Body of pancreas (tissue), 4 donors: ENCODE measurements at regions not wholly inside any gene's neighbourhood (a gene's known extent, or its start where the extent isn't known, plus 50 kb on each side); places are given as distances from the start of the nearest gene placed in this dataset.

Experiments
- ATAC-seq: fragments of 150-250 bp; one replicate; pipeline ENCODE4 v1.9.1; 2016
- DNase-seq, 4 donors: peaks; one replicate each; pipeline ENCODE4 v3.0.0-alpha.2; 2019
- H3K27ac ChIP-seq, 4 donors: fragments of 200-600 bp; sonication (generic); 1 replicate in 3 of 4; 2 replicates in 1 of 4; pipeline versions ENCODE4 v1.5.1 to v1.6.1; 2016 to 2019; ENCODE audit warnings: mild to moderate bottlenecking in 1 of 4, mixed read lengths in 1 of 4, moderate library complexity in 1 of 4
- H3K27me3 ChIP-seq, 2 donors: fragments of 200-600 bp; sonication (generic); one replicate each; pipeline ENCODE4 v1.6.0; 2016; ENCODE audit warnings: mild to moderate bottlenecking in 1 of 2
- H3K36me3 ChIP-seq, 2 donors: fragments of 200-600 bp; sonication (generic); replicated peaks in 1 of 2; 2 replicates each; pipeline ENCODE4 v1.5.1; 2016; ENCODE audit warnings: low read depth in 2 of 2; ENCODE audit not compliant: insufficient read depth in 1 of 2
- H3K4me1 ChIP-seq: fragments of 200-600 bp; sonication (generic); one replicate; pipeline ENCODE4 v1.6.0; 2016
- H3K4me3 ChIP-seq, 2 donors: fragments of 200-600 bp; sonication (generic); 1 replicate in 1 of 2; 2 replicates in 1 of 2; pipeline ENCODE4 v1.5.1; 2016 to 2019
- H3K9me3 ChIP-seq, 3 donors: fragments of 200-600 bp; sonication (generic); 1 replicate in 2 of 3; 2 replicates in 1 of 3; pipeline ENCODE4 v1.5.1; 2016
- CTCF ChIP-seq, 7 experiments: fragments of 450-650 bp in 4 of 7; fragments of 200-600 bp in 3 of 7; sonication (generic) in 3 of 7; IDR thresholded peaks; one replicate each; pipeline ENCODE4 v1.5.1; 2016 to 2019; ENCODE audit warnings: antibody characterized with exemption in 7 of 7
- POLR2A ChIP-seq, 3 donors: fragments of 450-650 bp; IDR thresholded peaks; one replicate each; pipeline ENCODE4 v1.6.1; 2016; ENCODE audit warnings: antibody characterized with exemption in 3 of 3, mild to moderate bottlenecking in 2 of 3
- WGBS, 2 donors: methylation state at CpG; one replicate each; pipeline ENCODE4 v1.1.5; 2017; 5-methylcytosine and 5-hydroxymethylcytosine counted together
- intact Hi-C: fragments of 100-400 bp; cut with DNase I; formaldehyde crosslinking; loops from one replicate; pipeline ENCODE4 v1.15.1; 2023

GRCh38 chr11:103800406-103801114 lies 235.9 kb upstream of the DDI1 start:
- intact Hi-C loops = no loop called here
- 58 to 67% methylated on average over 9 of the region's 9 CpGs for WGBS, 2 donors
- TF ChIP-seq CTCF (IDR thresholded peaks at IDR 0.05) (no peak), POLR2A (IDR thresholded peaks at IDR 0.05) (no peak)
- ATAC-seq = no peak
- Histone ChIP-seq H3K4me1 (peaks cover 9% of the 10 kb centered on the region), H3K4me3 (no peak overlapping the region), H3K36me3 (no peaks in the 10 kb centered on the region), H3K9me3 (no peaks in the 10 kb centered on the region), H3K27me3 (no peaks in the 10 kb centered on the region), H3K27ac (peak overlapping the region in 2 of 4 donors; percentile 24 to 33)
- DNase-seq = peak in 1 of 4 donors; percentile 25

GRCh38 chr11:103803062-103803461 lies 233.4 kb upstream of the DDI1 start:
- Histone ChIP-seq H3K36me3 (no peaks in the 10 kb centered on the region), H3K27ac (peak overlapping the region in 1 of 4 donors; percentile 70), H3K4me1 (peaks cover 21% of the 10 kb centered on the region), H3K27me3 (no peaks in the 10 kb centered on the region), H3K9me3 (no peaks in the 10 kb centered on the region), H3K4me3 (no peak overlapping the region)
- DNase-seq = no peak
- no peak for ATAC-seq
- WGBS, 2 donors = 77 to 79% methylated on average over 3 of the region's 3 CpGs
- TF ChIP-seq CTCF (IDR thresholded peaks at IDR 0.05) (no peak), POLR2A (IDR thresholded peaks at IDR 0.05) (no peak)
- intact Hi-C loops = no loop called here

- no peaks in the 10 kb centered on the region for H3K27me3 ChIP-seq
- no peak overlapping the region for H3K4me3 ChIP-seq
- peak overlapping the region; percentile 1 to 70 (median 60) for H3K27ac ChIP-seq
- H3K4me1 ChIP-seq = peaks cover 21% of the 10 kb centered on the region
- TF ChIP-seq POLR2A (IDR thresholded peaks at IDR 0.05) (no peak), CTCF (IDR thresholded peaks at IDR 0.05) (no peak)
- ATAC-seq (peak; percentile 19), DNase-seq (no peak)
- intact Hi-C loops = no loop called here
- H3K9me3 ChIP-seq = no peaks in the 10 kb centered on the region
- H3K36me3 ChIP-seq = no peaks in the 10 kb centered on the region
Measured at GRCh38 chr11:103805688-103806009, 230.8 kb upstream of the DDI1 start.

- DNase-seq (peak in 3 of 4 donors; percentile 24 to 46 (median 38)), ATAC-seq (peak; percentile 85)
- Histone ChIP-seq H3K27me3 (no peaks in the 10 kb centered on the region), H3K4me1 (peaks cover 21% of the 10 kb centered on the region), H3K4me3 (no peak overlapping the region), H3K27ac (peak overlapping the region in 3 of 4 donors; percentile 50 to 70 (median 70)), H3K36me3 (no peaks in the 10 kb centered on the region), H3K9me3 (no peaks in the 10 kb centered on the region)
- intact Hi-C loops = no loop called here
- 19 to 24% methylated on average over 5 of the region's 5 CpGs for WGBS, 2 donors
- TF ChIP-seq CTCF (IDR thresholded peaks at IDR 0.05) = no peak
- no peak for TF ChIP-seq POLR2A (IDR thresholded peaks at IDR 0.05)
Measured at GRCh38 chr11:103806130-103806895, 230.1 kb upstream of the DDI1 start.
